ENCODE measurements at regions not wholly inside any gene's neighbourhood (a gene's known extent, or its start where the extent isn't known, plus 50 kb on each side); places are given as distances from the start of the nearest gene placed in this dataset.

- no peak for TF ChIP-seq CTCF (IDR thresholded peaks at IDR 0.05; ENCODE audit: insufficient read depth, low read depth, low read length)
- no peak for TF ChIP-seq EZH2 (IDR thresholded peaks at IDR 0.05; ENCODE audit: insufficient read depth, low read length)
Observed at GRCh38 chr11:70540196-70540595, 141.9 kb downstream of the CTTN start.
